NCI-H748 (cell line): ENCODE measurements at regions not wholly inside any gene's neighbourhood (a gene's known extent, or its start where the extent isn't known, plus 50 kb on each side); places are given as distances from the start of the nearest gene placed in this dataset.

ENCODE experiments used
- DNase-seq: peaks from one replicate; lab custom pipeline; 2025; ENCODE audit not compliant: unreplicated experiment; lab: John Stamatoyannopoulos, UW

DNA sequence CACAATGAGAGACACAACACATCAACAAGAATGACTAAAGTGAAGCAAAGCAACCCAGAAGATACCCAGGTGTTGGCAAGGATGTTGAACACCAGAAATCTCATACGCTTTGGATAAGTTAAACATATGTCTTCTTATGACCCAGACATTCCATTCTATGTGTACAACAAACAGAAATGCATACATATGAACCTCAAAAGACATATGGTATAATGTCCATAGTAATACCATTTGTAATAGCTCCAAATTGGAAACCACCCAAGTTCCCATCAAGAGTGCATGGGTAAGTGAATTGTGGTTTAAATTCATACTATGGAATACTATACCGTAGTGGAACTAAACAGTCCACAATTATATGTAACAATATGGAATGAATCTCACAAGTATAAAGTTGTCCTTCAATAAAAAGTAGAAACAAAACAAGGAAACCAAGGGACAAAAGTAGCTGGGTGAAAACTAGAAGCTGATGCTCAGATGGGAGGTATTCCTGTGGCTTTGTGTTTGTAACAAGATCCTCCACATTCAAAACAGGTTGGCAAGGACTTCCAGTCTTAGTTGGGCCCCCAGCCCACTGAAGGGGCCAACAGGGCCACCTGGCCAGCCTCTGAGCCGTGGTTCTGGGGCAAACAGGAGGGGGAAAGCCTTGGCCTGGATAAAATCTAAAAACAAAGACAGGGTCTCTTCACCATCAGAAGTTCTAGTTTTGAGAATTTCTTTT lies 171.8 kb upstream of the PITX1 start:
- no peak for DNase-seq

DNA sequence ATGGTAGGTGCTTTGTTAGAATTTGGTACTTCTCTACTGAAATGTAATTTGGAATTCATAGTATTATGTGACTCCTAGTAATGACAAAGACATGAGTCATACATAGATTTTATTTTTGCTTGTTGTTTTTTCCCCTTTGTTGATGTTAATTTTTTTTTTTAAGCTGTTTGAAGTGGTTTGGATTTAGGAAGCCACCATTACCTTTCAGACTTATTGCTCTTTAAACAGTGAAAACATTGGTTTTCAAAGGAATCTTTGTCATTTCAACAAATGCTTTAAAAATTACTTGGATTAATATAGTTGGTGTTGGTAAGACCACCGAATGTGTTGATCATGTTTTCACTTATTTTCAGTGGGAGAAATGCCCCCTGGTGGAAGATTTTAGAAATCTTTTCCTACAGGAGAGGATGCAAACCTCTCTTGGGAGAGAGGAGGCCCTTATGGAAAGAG lies 170.1 kb upstream of the PITX1 start:
- peak; percentile 51 for DNase-seq

GRCh38 chr5:135203593-135204036 lies 169.6 kb upstream of the PITX1 start:
- DNase-seq, result peak; percentile 49

- DNase-seq, result no peak
Measured at GRCh38 chr5:135203019-135203418, 169.0 kb upstream of the PITX1 start.

GRCh38 chr5:135199919-135200318 lies 165.9 kb upstream of the PITX1 start:
- DNase-seq, result no peak

DNA sequence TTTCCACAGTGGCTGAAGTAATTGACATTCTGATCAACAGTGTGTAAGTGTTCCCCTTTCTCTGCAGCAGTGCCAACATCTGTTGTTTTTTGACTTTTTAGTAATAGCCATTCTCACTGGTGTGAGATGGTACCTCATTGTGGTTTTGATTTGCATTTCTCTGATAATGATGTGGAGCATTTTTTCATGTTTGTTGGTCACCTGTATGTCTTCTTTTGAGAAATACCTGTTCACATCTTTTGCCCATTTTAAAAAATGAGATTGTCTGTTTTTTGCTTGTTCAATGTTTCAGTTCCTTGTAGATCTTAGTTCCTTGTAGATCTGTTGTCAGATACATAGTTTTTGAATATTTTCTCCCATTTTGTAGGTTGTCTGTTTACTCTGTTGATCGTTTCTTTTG lies 162.5 kb upstream of the PITX1 start:
- no peak for DNase-seq

DNA sequence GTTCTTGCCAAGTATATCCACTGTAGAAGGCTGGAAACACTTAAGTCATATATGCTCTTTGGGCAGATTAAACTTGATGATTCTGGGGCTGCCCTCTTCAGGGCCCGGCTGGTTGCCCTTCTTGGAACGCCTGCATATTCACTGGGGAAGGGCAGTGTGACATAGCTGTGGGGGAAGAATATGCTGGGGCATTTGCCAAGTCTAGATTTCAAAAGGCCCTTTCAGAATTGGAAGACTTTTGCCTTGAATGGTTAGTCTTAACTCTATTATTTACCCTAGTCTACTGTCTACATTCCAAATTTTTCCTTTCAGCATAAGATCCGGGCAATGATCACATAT lies 161.2 kb upstream of the PITX1 start:
- DNase-seq, result no peak

GRCh38 chr5:135194573-135195269 lies 160.7 kb upstream of the PITX1 start:
- DNase-seq, result no peak

- no peak for DNase-seq
Measured at GRCh38 chr5:135194126-135194488, 160.1 kb upstream of the PITX1 start.

DNA sequence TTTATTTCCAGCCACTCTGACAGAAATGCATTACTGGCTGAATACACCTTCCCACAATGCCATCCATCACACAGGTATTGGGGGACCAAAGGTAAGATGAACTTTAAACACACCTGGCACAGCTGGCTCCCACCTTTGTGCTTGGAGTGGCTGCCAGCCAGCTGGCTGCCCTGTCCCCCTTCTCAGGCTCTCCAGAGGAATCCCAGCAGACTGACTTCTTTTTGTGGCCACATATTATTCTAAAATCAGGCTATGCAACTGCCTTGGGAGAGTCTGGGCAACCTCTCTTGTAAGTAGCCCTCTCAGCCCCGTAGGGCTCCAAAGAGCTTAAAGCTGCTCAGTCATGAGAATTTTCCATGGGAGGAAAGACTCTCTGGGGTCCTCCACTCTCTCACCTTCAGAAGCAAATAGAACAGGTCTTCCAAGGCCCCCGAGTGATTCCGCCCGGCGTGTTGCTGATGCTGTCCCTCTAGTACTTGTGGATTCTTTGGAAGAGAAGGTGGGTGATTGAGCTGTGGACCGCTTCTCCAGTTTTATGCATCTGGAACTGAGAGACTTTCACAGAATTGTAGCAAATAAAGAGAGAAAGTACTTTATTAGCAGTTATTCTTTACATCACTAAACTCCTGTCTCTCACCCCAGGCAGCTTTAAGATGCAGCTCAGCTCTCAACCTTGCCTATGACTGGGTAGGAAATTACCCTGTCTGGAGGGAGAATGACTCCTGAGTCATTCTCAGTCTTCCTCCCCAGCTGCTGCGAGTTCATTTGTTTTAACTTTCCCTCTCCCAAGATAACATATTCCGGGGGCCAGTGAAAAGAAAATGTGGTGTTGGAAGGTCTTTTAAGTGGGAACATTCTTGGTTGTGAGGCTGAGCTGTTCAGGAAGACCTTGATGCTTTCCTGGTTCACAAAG lies 159.4 kb upstream of the PITX1 start:
- no peak for DNase-seq

DNA sequence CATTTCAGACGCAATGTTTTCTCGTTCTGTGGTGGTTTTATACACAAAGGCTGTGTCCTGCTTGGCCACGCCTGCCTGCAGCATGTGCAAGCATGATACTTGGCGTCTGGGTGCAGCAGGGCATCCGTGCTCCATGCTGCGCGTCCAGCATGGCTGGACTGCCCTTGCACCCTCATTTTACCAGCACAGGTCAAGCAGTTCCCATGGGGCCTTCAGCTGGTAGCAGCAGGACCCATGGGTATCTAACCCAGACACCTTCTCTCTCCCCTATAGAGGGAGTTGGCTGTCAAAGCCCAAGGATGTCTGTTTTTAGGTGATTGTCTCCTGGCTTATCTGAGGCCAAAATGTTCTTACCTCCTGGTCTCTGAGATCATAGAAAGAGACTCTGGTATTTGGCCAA lies 158.3 kb upstream of the PITX1 start:
- DNase-seq, result no peak

DNA sequence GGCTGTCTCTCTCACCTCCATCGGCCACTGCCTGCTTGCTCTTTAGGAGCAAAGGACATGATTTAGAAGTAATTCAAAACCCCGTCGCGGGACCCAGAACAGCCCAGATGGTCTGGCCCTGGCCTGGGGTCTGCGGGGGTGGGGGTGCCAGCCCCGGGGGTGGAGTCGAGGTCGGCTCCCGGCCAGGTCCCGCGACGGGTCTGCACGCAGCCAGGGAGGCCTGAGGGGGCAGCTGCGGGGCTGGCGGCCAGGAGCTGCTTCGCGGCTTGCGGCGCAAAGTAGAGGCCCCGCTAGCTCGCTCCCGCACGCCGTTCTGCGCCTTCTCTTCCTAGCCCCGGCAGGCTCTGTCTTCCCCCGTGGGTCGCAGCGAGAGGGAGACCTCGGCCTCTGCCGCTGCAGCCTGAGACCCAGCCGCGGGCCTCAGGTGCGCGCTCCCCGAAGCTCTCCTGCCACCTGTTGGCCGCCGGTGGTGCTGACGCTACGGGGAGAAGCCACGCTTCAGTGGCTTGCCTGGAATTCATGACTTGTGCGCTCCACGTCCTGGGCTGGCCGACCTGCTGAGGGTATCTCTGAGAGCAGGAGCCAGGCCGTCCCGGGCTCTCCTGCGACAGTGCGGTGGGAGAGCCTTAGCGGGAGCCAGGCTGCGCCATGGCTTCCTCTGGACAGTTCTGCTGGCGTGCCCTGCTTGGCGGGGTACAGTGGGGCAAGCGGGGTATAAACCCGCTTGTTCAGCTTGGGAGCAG lies 157.2 kb upstream of the PITX1 start:
- DNase-seq, result peak; percentile 89

DNA sequence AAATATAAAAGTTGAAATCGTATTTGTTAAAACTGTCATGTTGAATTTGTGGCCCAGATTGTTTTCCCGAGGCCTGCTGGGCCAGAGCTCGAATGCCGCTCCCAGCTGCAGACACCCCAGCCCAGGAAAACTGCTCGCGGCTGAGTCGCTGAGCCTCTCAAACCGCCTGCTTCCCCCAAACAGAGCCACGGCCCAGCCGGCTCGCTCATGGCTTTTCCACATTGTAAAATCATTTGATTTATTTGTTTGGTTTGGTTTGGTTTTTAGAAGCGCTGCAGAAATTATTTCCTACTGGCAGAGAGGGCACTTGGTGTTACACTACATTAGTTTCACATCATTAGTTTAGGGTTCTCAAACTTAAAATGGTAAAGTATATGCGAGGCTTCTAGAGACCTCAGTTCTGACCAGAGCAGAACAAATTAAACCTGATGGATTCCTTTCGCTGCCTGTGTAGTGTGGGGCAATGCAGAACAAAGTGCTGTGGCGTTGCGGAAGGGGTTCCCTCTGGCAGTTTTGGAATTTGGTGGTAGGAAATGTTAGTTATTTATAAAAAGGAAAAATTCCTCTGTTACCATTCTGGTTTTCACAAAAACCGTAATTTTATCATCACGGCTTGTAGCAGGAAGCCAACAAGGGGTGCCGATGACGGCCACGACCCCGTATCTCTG lies 156.5 kb upstream of the PITX1 start:
- peak; percentile 11 for DNase-seq

DNA sequence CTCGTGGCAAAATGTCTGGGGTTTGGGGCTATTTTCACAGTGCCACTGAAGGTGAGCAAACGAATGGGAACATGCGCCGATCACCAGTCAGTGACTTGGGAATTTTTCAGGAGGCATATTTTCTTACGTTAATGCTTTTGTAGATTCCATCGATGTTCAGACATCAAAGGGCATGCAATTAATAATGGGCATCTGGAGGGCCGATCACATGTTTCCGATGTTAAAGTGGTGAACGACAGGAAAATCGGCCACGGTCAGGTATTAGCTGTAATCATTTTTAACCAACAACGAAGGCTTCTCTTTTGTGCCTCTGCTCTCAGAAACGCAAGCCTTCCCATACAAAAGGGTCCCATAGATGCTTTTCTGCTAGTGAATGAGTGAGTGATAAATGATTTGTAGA lies 155.0 kb upstream of the PITX1 start:
- DNase-seq, result no peak

DNA sequence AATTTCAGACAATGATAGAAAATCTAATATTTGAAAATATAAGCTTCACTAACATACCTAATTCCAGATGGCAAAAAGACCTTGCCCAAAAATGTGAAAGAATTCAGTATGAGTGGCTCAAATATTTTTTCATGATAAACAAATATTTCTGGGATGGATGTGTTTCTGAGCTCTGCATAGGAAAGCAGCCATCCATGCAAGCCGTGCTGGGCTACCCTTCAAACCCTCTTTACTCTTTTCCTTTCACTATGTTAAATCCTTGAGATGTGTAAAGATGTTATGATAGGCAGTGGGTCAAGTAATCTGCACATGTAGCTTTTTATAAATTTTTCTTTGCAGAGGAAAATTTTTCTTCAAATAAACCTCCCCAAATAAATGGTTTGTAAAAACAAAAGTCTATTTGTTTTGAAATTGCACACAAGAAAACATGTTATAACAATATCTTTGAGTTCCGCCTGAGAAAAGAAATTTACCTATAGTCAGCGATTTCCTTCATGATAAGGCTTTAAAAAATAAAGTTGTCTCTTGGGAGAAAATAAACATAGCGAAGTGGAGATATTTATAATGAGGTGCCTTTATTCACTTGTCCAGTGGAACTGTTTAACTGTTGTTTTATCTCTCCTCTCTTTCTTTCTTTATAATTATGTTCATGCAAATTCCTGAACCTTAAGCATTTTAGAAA lies 154.3 kb upstream of the PITX1 start:
- no peak for DNase-seq

DNA sequence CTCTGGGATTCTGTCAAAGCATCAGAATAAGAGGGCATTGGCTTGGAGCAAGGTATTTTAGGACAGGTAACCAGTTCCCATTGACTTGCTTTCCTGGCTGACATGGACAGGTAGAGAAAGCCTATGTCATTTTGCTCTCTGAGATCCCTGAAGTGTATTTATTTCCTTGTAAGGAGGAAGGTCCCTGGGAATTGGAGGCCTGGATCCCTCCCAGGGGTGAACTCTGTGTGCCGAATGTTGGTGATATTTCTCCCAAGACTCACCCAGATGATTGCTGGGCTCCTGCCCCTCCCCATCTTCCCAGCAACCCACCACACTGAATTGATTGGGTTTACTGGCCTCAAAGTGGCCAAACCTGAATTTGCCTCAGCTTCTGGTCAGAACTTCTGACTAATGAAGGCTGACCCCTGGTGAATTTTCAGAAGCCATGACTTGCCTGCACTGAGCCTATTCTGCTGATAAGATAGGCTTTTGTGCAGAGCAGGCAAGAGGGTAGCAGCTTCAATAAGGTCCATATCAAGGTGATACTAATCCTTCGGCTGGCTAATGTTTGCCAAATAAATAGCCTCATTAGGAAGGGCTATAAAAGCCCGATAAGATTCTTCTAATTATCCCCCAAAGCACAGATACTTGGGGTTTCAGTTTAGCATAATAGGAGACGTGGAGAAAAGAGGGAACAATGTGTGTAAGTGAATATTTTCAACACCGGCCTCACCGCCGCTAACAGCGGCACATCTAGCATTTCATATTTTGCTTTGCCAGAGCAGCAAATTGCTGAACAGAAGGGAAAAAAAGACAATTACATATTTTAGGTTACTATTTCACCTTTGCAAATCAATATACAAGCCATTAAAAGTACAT lies 152.9 kb upstream of the PITX1 start:
- peak; percentile 20 for DNase-seq

DNA sequence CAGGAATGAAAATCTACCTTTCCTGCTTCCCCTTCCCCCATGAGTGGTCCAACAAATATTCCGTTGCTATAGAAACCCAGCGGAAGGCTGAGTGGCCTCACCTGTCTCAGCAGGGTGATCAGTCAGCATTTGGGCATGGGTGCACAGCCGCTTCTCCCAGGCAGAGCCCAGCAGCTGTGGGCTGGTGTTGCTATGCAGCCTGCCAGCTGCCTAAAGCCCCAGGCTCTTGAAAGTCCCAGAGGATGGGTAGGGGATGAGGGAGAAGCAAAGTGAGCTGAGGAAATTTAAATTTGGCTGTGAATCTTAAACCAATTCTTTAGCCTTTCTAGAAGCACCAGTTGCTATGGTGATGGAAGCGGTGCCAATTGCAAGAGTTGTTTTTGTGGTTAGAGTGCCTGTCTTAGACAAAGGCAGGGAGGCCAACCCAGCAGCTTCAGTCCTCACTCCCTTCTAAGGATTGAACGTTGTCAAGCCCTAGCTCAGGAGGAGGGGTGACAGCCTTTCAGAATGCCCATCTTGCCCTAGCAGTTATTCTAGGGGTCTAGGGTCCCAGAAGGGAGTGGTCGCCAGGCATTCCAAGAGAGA lies 151.5 kb upstream of the PITX1 start:
- DNase-seq, result peak; percentile 39

DNA sequence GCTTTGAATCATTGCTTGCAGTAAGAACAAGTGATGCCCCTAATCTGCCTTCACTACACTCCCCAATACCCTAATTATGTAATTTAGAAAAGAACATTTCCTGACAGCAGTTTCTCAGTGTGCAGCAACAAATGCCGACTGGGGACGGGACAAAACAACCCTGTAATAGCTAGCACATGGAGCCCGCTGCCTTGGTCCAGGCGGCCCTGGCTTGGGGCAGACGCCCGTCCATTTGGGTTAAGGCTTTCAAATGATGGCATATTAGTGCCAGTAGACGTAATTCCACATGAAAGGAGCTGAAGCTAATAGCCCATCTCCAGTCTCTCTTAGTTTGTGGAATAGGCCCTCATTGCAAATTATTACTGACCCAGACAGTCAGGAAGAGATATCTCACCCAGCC lies 150.6 kb upstream of the PITX1 start:
- DNase-seq, result peak; percentile 9

- DNase-seq, result no peak
Measured at GRCh38 chr5:135183464-135183863, 149.4 kb upstream of the PITX1 start.
